Trophoblast cell (in vitro differentiated cells and primary cell): ENCODE measurements at regions not wholly inside any gene's neighbourhood (a gene's known extent, or its start where the extent isn't known, plus 50 kb on each side); places are given as distances from the start of the nearest gene placed in this dataset.
A peak's percentile ranks its signal among the peaks of the same experiment; 100 is the strongest.

Source experiments
- DNase-seq, 2 donors: peaks; one replicate each; pipeline ENCODE4 v3.0.0-alpha.2; 2016
- H2AFZ ChIP-seq: 2 replicates; pipeline ENCODE4 v1.6.1; 2013; ENCODE audit warnings: low read length, moderate library complexity, mild to moderate bottlenecking; ENCODE audit not compliant: insufficient read depth, poor library complexity
- H2AK5ac ChIP-seq: 2 replicates; pipeline ENCODE4 v1.6.1; 2013; ENCODE audit warnings: mild to moderate bottlenecking, low read length
- H2BK120ac ChIP-seq: 2 replicates; pipeline ENCODE4 v1.6.1; 2013; ENCODE audit warnings: low read length, mild to moderate bottlenecking, moderate library complexity; ENCODE audit not compliant: insufficient read depth, poor library complexity
- H2BK12ac ChIP-seq: 2 replicates; pipeline ENCODE4 v1.6.1; 2013; ENCODE audit warnings: mild to moderate bottlenecking, low read length, moderate library complexity
- H2BK5ac ChIP-seq: 2 replicates; pipeline ENCODE4 v1.6.1; 2013; ENCODE audit warnings: low read length, low read depth, moderate library complexity, mild to moderate bottlenecking; ENCODE audit not compliant: poor library complexity
- H3K14ac ChIP-seq: 2 replicates; pipeline ENCODE4 v1.6.1; 2013; ENCODE audit warnings: mild to moderate bottlenecking, low read length
- H3K18ac ChIP-seq: 2 replicates; pipeline ENCODE4 v1.6.1; 2013; ENCODE audit warnings: mild to moderate bottlenecking, low read length
- H3K23ac ChIP-seq: 2 replicates; pipeline ENCODE4 v1.6.1; 2013; ENCODE audit warnings: low read length
- H3K27ac ChIP-seq: 2 replicates; pipeline ENCODE4 v1.5.1; 2013; ENCODE audit warnings: low read depth, mild to moderate bottlenecking, inconsistent platforms, low read length, moderate library complexity
- H3K27me3 ChIP-seq: 2 replicates; pipeline ENCODE4 v1.6.1; 2013; ENCODE audit warnings: inconsistent platforms, mild to moderate bottlenecking, low read length, moderate library complexity; ENCODE audit not compliant: insufficient read depth
- H3K36me3 ChIP-seq, 2 experiments: 1 replicate in 1 of 2; 2 replicates in 1 of 2; pipeline ENCODE4 v1.6.1; 2013; ENCODE audit warnings: low read length in 2 of 2, mild to moderate bottlenecking in 2 of 2, moderate library complexity in 1 of 2; ENCODE audit not compliant: insufficient read depth in 2 of 2, control insufficient read depth in 1 of 2
- H3K4ac ChIP-seq: 2 replicates; pipeline ENCODE4 v1.6.1; 2013; ENCODE audit warnings: low read depth, mild to moderate bottlenecking, low read length, moderate library complexity
- H3K4me1 ChIP-seq, 2 experiments: 1 replicate in 1 of 2; 2 replicates in 1 of 2; pipeline ENCODE4 v1.6.1; 2013; ENCODE audit warnings: low read length in 2 of 2, mild to moderate bottlenecking in 2 of 2, moderate library complexity in 1 of 2; ENCODE audit not compliant: insufficient read depth in 2 of 2, control insufficient read depth in 1 of 2
- H3K4me2 ChIP-seq: 2 replicates; pipeline ENCODE4 v1.6.1; 2013; ENCODE audit warnings: inconsistent platforms, mild to moderate bottlenecking, low read length, moderate library complexity
- H3K4me3 ChIP-seq: 2 replicates; pipeline ENCODE4 v1.5.1; 2013; ENCODE audit warnings: mild to moderate bottlenecking, low read depth, low read length, inconsistent platforms
- H3K79me1 ChIP-seq: one replicate; pipeline ENCODE4 v1.6.1; 2013; ENCODE audit warnings: low read length
- H3K79me2 ChIP-seq: 2 replicates; pipeline ENCODE4 v1.6.1; 2013; ENCODE audit warnings: low read length, mild to moderate bottlenecking; ENCODE audit not compliant: control insufficient read depth, insufficient read depth, poor library complexity
- H3K9ac ChIP-seq: 2 replicates; pipeline ENCODE4 v1.6.1; 2013; ENCODE audit warnings: mild to moderate bottlenecking, low read length
- H3K9me3 ChIP-seq: 2 replicates; pipeline ENCODE4 v1.6.1; 2013; ENCODE audit warnings: low read depth, mild to moderate bottlenecking, control low read depth, inconsistent platforms, low read length; ENCODE audit not compliant: insufficient read depth
- H4K12ac ChIP-seq: 2 replicates; pipeline ENCODE4 v1.6.1; 2013; ENCODE audit warnings: low read depth, mild to moderate bottlenecking, low read length, moderate library complexity
- H4K8ac ChIP-seq: 2 replicates; pipeline ENCODE4 v1.6.1; 2013; ENCODE audit warnings: low read depth, mild to moderate bottlenecking, low read length, moderate library complexity
- H4K91ac ChIP-seq: one replicate; pipeline ENCODE4 v1.6.1; 2013; ENCODE audit warnings: low read depth, mild to moderate bottlenecking, low read length, moderate library complexity
- WGBS: extraction: QIAGEN DNeasy Blood & Tissue Kit; methylation state at CpG from one replicate; pipeline ENCODE4 v1.1.7; 2013; ENCODE audit warnings: missing lambda C conversion rate; ENCODE audit not compliant: insufficient read length, insufficient coverage; ENCODE audit errors: extremely low coverage; 5-methylcytosine and 5-hydroxymethylcytosine counted together

DNA sequence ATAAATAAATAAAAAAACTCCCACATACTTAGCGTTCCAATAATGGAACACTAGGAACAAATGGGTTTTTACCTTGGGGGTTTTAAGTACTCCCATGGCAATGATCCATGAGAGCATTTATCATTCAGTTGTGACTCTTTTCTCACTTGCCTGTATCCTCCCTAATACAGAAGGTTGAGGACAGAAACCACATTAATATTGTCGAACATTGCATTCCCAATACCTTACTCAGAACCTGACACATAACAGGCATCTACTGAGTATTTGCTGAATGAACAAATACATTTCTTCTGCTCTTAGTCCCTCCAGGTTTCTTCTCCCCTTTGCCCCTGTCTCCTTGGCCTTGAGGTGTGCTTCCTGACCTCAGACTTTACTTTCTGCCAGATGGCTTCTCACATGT is 175.9 kb downstream of the CEMIP2 start:
- H4K12ac ChIP-seq: no peak overlapping the region
- H2AK5ac ChIP-seq: no peak overlapping the region
- no peaks in the 10 kb centered on the region for H3K36me3 ChIP-seq
- H3K9me3 ChIP-seq: peaks cover 2% of the 10 kb centered on the region
- H3K27me3 ChIP-seq: no peaks in the 10 kb centered on the region
- DNase-seq: no peak
- no peak overlapping the region for H3K9ac ChIP-seq
- H3K4me2 ChIP-seq: no peak overlapping the region
- no peak overlapping the region for H3K18ac ChIP-seq
- no peak overlapping the region for H2BK12ac ChIP-seq
- no peak overlapping the region for H2AFZ ChIP-seq
- no peak overlapping the region for H4K8ac ChIP-seq
- H3K27ac ChIP-seq: no peak overlapping the region
- peaks cover 5 to 8% of the 10 kb centered on the region in 2 experiments for H3K4me1 ChIP-seq
- no peak overlapping the region for H3K23ac ChIP-seq
- no peaks in the 10 kb centered on the region for H3K79me1 ChIP-seq
- H4K91ac ChIP-seq: no peak overlapping the region
- H2BK120ac ChIP-seq: no peak overlapping the region
- no peaks in the 10 kb centered on the region for H3K79me2 ChIP-seq
- H3K4me3 ChIP-seq: no peak overlapping the region
- no peak overlapping the region for H2BK5ac ChIP-seq
- no peak overlapping the region for H3K4ac ChIP-seq
- WGBS: no CpG with 5 or more reads among the region's 2 CpGs
- H3K14ac ChIP-seq: no peak overlapping the region

DNA sequence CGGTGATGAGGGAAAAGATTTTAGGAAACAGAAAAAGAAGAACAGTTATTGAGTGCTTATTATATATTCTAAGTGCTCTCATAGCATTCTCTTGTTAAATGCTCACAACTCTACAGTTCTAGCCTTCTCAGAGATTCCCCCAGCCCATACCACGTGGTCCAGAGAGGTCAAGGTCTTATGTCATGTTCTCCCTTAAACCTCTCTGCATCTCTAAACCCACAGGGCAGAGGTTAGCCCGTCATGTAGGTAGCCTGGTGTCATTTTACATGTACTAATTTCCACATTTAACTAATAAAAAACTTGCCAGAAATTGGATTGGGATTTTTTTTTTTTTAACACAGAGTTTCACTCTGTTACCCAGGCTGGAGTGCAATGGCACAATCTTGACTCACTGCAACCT is 178.0 kb downstream of the CEMIP2 start:
- Histone ChIP-seq H4K8ac (no peak overlapping the region), H2BK5ac (no peak overlapping the region), H3K79me2 (no peaks in the 10 kb centered on the region), H4K91ac (no peak overlapping the region), H3K14ac (no peak overlapping the region), H3K4me1 (peaks cover 5 to 8% of the 10 kb centered on the region in 2 experiments), H3K18ac (no peak overlapping the region), H2AK5ac (no peak overlapping the region), H3K9me3 (no peaks in the 10 kb centered on the region), H3K23ac (no peak overlapping the region), H3K79me1 (no peaks in the 10 kb centered on the region), H2BK120ac (no peak overlapping the region), H3K9ac (no peak overlapping the region), H3K36me3 (no peaks in the 10 kb centered on the region), H3K27me3 (no peaks in the 10 kb centered on the region), H3K4me3 (no peak overlapping the region), H3K4me2 (no peak overlapping the region), H4K12ac (no peak overlapping the region), H3K27ac (no peak overlapping the region), H3K4ac (no peak overlapping the region), H2BK12ac (no peak overlapping the region), H2AFZ (no peak overlapping the region)
- no peak for DNase-seq
- WGBS: no CpG with 5 or more reads among the region's 3 CpGs

DNA sequence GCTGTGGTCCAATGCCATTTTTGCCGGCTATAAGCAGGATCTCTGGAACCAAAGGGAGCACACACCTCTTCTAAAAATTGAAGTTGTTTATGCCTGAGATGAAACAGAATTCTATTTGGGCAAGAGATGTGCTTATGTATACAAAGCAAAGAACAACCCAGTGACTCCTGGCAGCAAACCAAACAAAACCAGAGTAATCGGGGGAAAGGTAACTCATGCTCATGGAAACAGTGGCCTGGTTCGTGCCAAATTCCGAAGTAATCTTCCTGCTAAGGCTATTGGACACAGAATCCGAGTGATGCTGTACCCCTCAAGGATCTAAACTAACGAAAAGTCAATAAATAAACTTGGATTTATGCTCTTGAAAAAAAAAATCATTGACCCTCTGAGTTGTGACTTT is 178.7 kb downstream of the CEMIP2 start:
- H2BK12ac ChIP-seq: no peak overlapping the region
- no peak overlapping the region for H3K23ac ChIP-seq
- H4K91ac ChIP-seq: no peak overlapping the region
- DNase-seq: no peak
- H3K4me1 ChIP-seq: peaks cover 5 to 8% of the 10 kb centered on the region in 2 experiments
- H4K12ac ChIP-seq: no peak overlapping the region
- H3K79me2 ChIP-seq: no peaks in the 10 kb centered on the region
- no peaks in the 10 kb centered on the region for H3K79me1 ChIP-seq
- no peak overlapping the region for H3K9ac ChIP-seq
- H3K36me3 ChIP-seq: no peaks in the 10 kb centered on the region
- no peak overlapping the region for H3K27ac ChIP-seq
- no peak overlapping the region for H3K4me2 ChIP-seq
- no peaks in the 10 kb centered on the region for H3K9me3 ChIP-seq
- H2BK120ac ChIP-seq: peak overlapping the region; percentile 57
- peak overlapping the region; percentile 46 for H3K18ac ChIP-seq
- no peak overlapping the region for H3K14ac ChIP-seq
- WGBS: no CpG with 5 or more reads among the region's 6 CpGs
- H3K27me3 ChIP-seq: no peaks in the 10 kb centered on the region
- no peak overlapping the region for H2AK5ac ChIP-seq
- no peak overlapping the region for H2AFZ ChIP-seq
- H4K8ac ChIP-seq: no peak overlapping the region
- H2BK5ac ChIP-seq: no peak overlapping the region
- H3K4ac ChIP-seq: no peak overlapping the region
- H3K4me3 ChIP-seq: no peak overlapping the region

DNA sequence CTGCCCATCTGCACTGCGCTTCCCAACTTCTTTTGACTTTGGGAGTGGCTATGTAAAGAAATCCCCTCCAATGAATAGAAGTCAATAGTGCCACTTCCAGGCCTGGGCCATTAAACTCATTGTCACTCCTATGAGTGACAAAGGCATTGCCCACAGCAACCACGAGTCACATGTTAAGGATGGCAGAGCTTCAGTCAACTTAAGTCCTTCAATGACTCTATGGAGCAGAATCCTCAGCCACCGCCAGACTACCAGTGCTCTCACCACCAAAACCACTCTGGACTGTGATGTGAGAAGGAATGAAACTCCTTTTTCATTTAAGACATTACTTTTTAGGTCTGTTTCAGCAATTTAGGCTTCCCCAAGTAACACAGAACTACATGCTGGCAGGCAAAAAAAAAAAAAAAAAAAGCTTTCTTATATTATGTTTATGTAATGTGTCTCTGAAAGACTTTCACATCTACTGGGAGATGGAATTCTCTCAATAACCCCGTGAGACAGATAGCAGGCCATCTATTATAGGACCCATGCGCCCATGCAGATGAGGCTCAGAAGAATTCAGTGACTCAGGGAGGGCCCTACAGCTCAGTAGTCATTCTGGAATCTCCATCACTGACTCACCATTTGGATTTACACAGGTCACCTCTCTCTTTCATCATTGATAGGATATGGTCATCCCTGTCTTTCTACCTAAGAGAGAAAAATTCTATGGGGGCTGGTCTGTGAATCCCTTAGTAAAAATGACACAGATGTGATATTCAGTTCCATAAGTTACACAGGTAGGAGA is 180.5 kb downstream of the CEMIP2 start:
- Histone ChIP-seq H2AFZ (no peak overlapping the region), H3K79me1 (no peaks in the 10 kb centered on the region), H3K9me3 (no peaks in the 10 kb centered on the region), H2BK5ac (no peak overlapping the region), H3K4me2 (no peak overlapping the region), H2AK5ac (no peak overlapping the region), H3K36me3 (no peaks in the 10 kb centered on the region), H3K14ac (no peak overlapping the region), H2BK120ac (no peak overlapping the region), H3K4me1 (peaks cover 5 to 6% of the 10 kb centered on the region in 2 experiments), H3K18ac (no peak overlapping the region), H3K27me3 (no peaks in the 10 kb centered on the region), H3K23ac (no peak overlapping the region), H4K8ac (no peak overlapping the region), H3K4ac (no peak overlapping the region), H3K79me2 (no peaks in the 10 kb centered on the region), H4K91ac (no peak overlapping the region), H3K27ac (no peak overlapping the region), H3K9ac (no peak overlapping the region), H3K4me3 (no peak overlapping the region), H2BK12ac (no peak overlapping the region), H4K12ac (no peak overlapping the region)
- no CpG with 5 or more reads among the region's 5 CpGs for WGBS
- DNase-seq: peak; percentile 56 to 75
